CD14-positive monocyte (primary cell): ENCODE measurements at regions not wholly inside any gene's neighbourhood (a gene's known extent, or its start where the extent isn't known, plus 50 kb on each side); places are given as distances from the start of the nearest gene placed in this dataset.

Experiments used
- DNase-seq, 3 donors: peaks; one replicate each; pipeline ENCODE4 v3.0.0-alpha.2; 2011 to 2022
- H2AFZ ChIP-seq: 2 replicates; pipeline ENCODE4 v1.6.0; 2012; ENCODE audit warnings: mild to moderate bottlenecking, low read depth, low read length, inconsistent platforms; ENCODE audit not compliant: insufficient read depth, poor library complexity, severe bottlenecking
- H3K27ac ChIP-seq, 2 donors: 1 replicate in 1 of 2; 2 replicates in 1 of 2; pipeline ENCODE4 v1.5.1; 2012 to 2013; ENCODE audit warnings: low read length in 2 of 2, control low read depth in 1 of 2, inconsistent platforms in 1 of 2, low read depth in 1 of 2, mild to moderate bottlenecking in 1 of 2
- H3K27me3 ChIP-seq, 2 donors: one replicate each; pipeline versions ENCODE4 v1.6.0 to v1.6.1; 2011 to 2013; ENCODE audit warnings: low read length in 2 of 2; ENCODE audit not compliant: control insufficient read depth in 2 of 2, insufficient read depth in 2 of 2
- H3K36me3 ChIP-seq, 2 donors: replicated peaks in 1 of 2; 1 replicate in 1 of 2; 2 replicates in 1 of 2; pipeline versions ENCODE4 v1.5.1 to v1.6.1; 2012 to 2013; ENCODE audit warnings: low read length in 2 of 2, control low read depth in 1 of 2, inconsistent platforms in 1 of 2, mild to moderate bottlenecking in 1 of 2; ENCODE audit not compliant: insufficient read depth in 2 of 2, control insufficient read depth in 1 of 2
- H3K4me1 ChIP-seq, 2 donors: 1 replicate in 1 of 2; 2 replicates in 1 of 2; pipeline versions ENCODE4 v1.5.1 to v1.6.1; 2012 to 2013; ENCODE audit warnings: low read length in 2 of 2, control low read depth in 1 of 2, inconsistent platforms in 1 of 2, mild to moderate bottlenecking in 1 of 2, moderate library complexity in 1 of 2; ENCODE audit not compliant: insufficient read depth in 2 of 2, control insufficient read depth in 1 of 2
- H3K4me2 ChIP-seq: replicated peaks from 2 replicates; pipeline ENCODE3; 2012; ENCODE audit warnings: low read length, moderate library complexity, mild to moderate bottlenecking; ENCODE audit not compliant: poor library complexity, severe bottlenecking; ENCODE audit errors: extremely low read depth
- H3K4me3 ChIP-seq, 3 experiments: fragments of 200-600 bp in 1 of 3; sonication (generic) in 1 of 3; replicated peaks in 1 of 3; 1 replicate in 2 of 3; 2 replicates in 1 of 3; pipeline ENCODE4 v1.5.1; 2011 to 2013; ENCODE audit warnings: low read length in 3 of 3, mild to moderate bottlenecking in 3 of 3, control low read depth in 2 of 3, low read depth in 2 of 3, inconsistent platforms in 1 of 3, moderate library complexity in 1 of 3
- H3K79me2 ChIP-seq: 2 replicates; pipeline ENCODE4 v1.6.0; 2012; ENCODE audit warnings: mild to moderate bottlenecking, control low read depth, inconsistent platforms, low read length, moderate library complexity; ENCODE audit not compliant: insufficient read depth
- H3K9ac ChIP-seq: 2 replicates; pipeline ENCODE4 v1.6.0; 2017; ENCODE audit warnings: low read length, mild to moderate bottlenecking; ENCODE audit not compliant: insufficient read depth, poor library complexity, severe bottlenecking
- H3K9me3 ChIP-seq, 2 donors: replicated peaks in 1 of 2; 1 replicate in 1 of 2; 2 replicates in 1 of 2; pipeline versions ENCODE4 v1.5.1 to v1.6.1; 2012 to 2013; ENCODE audit warnings: low read length in 2 of 2, control low read depth in 1 of 2; ENCODE audit not compliant: control insufficient read depth in 1 of 2, insufficient read depth in 1 of 2
- H4K20me1 ChIP-seq: 2 replicates; pipeline ENCODE4 v1.6.0; 2012; ENCODE audit warnings: mild to moderate bottlenecking, low read length, control low read depth, moderate library complexity; ENCODE audit not compliant: insufficient read depth
- H3K27ac Mint-ChIP-seq, 7 donors: one replicate each; pipeline ENCODE4 v1.8.0; 2020; ENCODE audit warnings: mild to moderate bottlenecking in 7 of 7, mixed read lengths in 7 of 7, moderate library complexity in 6 of 7, inconsistent platforms in 2 of 7
- H3K27me3 Mint-ChIP-seq, 3 donors: one replicate each; pipeline ENCODE4 v1.8.0; 2021 to 2022; ENCODE audit warnings: low read depth in 3 of 3, mild to moderate bottlenecking in 3 of 3, mixed read lengths in 3 of 3, moderate library complexity in 3 of 3, inconsistent platforms in 1 of 3
- H3K36me3 Mint-ChIP-seq, 2 donors: one replicate each; pipeline ENCODE4 v1.8.0; 2020; ENCODE audit warnings: mixed read lengths in 2 of 2, inconsistent platforms in 1 of 2, mild to moderate bottlenecking in 1 of 2
- H3K4me1 Mint-ChIP-seq: one replicate; pipeline ENCODE4 v1.8.0; 2020; ENCODE audit warnings: mild to moderate bottlenecking, mixed read lengths
- H3K4me3 Mint-ChIP-seq, 2 donors: one replicate each; pipeline ENCODE4 v1.8.0; 2020; ENCODE audit warnings: mild to moderate bottlenecking in 2 of 2, mixed read lengths in 2 of 2, moderate library complexity in 1 of 2
- H3K9me3 Mint-ChIP-seq, 7 donors: one replicate each; pipeline ENCODE4 v1.8.0; 2020 to 2022; ENCODE audit warnings: mixed read lengths in 7 of 7, mild to moderate bottlenecking in 6 of 7, moderate library complexity in 6 of 7, inconsistent platforms in 2 of 7
- WGBS: methylation state at CpG from one replicate; pipeline ENCODE4 v1.1.5; 2013; ENCODE audit warnings: missing lambda C conversion rate; ENCODE audit not compliant: insufficient coverage; 5-methylcytosine and 5-hydroxymethylcytosine counted together
- intact Hi-C, 2 donors: fragments of 100-400 bp; cut with micrococcal nuclease; formaldehyde crosslinking; loops; one replicate each; pipeline versions ENCODE4 v1.15.0 to v1.15.1; 2023
- TF ChIP-seq, protein P1 (sequence below): fragments of 200-600 bp; IDR thresholded peaks from one replicate; pipeline ENCODE4 v1.8.0; 2022; ENCODE audit warnings: antibody characterized with exemption, mild to moderate bottlenecking

DNA sequence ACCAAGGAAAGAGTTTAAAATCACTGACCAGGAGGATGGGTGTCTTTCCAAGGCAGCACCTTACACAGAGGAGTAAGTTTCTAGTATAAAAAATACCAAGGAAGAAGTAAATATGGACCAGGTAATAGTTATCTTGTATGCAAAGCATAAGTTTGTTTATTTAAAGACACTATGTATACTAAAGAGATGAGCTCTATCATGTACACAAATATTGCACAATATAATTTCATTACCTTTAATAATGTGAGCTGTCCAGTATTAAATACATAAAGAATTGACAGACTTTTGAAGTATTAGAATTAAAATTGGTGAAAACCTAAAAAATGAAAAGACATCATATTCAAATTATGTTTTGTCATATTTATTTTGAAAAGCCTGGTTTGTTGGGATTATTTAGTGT is 322.0 kb upstream of the MIR17HG start:
- intact Hi-C loops, result no loop called here
- no peak overlapping the region for H3K4me3 ChIP-seq
- no peak for DNase-seq
- no peak overlapping the region for H3K9ac ChIP-seq
- Mint-ChIP-seq H3K4me3 (no peak overlapping the region), H3K27me3 (peaks cover 0 to 1% (median 0%) of the 10 kb centered on the region in 3 donors), H3K27ac (no peak overlapping the region), H3K9me3 (peaks cover 0 to 3% (median 0%) of the 10 kb centered on the region in 7 donors), H3K36me3 (no peaks in the 10 kb centered on the region), H3K4me1 (no peaks in the 10 kb centered on the region)
- H3K4me1 ChIP-seq, result no peaks in the 10 kb centered on the region
- TF ChIP-seq, protein P1, sequence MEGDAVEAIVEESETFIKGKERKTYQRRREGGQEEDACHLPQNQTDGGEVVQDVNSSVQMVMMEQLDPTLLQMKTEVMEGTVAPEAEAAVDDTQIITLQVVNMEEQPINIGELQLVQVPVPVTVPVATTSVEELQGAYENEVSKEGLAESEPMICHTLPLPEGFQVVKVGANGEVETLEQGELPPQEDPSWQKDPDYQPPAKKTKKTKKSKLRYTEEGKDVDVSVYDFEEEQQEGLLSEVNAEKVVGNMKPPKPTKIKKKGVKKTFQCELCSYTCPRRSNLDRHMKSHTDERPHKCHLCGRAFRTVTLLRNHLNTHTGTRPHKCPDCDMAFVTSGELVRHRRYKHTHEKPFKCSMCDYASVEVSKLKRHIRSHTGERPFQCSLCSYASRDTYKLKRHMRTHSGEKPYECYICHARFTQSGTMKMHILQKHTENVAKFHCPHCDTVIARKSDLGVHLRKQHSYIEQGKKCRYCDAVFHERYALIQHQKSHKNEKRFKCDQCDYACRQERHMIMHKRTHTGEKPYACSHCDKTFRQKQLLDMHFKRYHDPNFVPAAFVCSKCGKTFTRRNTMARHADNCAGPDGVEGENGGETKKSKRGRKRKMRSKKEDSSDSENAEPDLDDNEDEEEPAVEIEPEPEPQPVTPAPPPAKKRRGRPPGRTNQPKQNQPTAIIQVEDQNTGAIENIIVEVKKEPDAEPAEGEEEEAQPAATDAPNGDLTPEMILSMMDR, result no peak
- no peak overlapping the region for H2AFZ ChIP-seq
- no peak overlapping the region for H3K27ac ChIP-seq
- no peaks in the 10 kb centered on the region for H3K9me3 ChIP-seq
- H3K79me2 ChIP-seq, result no peaks in the 10 kb centered on the region
- H3K4me2 ChIP-seq, result no peak overlapping the region
- no peaks in the 10 kb centered on the region for H3K27me3 ChIP-seq
- no peaks in the 10 kb centered on the region for H4K20me1 ChIP-seq
- no peaks in the 10 kb centered on the region for H3K36me3 ChIP-seq

DNA sequence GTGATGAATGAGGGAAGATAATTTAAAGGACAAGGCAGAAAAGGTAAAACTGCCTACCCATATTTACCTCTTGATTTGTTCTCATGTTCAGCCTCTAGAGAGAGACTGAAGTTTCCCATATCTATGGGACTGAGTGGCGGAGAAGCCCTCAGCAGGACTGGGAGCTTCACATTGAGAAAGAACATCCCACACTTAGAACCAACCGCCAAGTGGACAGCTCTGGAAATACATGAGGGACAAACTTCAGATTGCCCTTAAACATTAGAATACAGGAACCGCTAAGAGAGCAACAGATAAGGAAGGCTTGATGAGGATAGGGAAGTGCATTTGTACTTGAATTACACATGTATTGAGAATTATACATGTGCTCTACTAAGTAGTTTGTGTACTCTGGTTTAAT is 316.0 kb upstream of the MIR17HG start:
- Histone ChIP-seq H3K4me2 (no peak overlapping the region), H3K9me3 (no peaks in the 10 kb centered on the region), H3K9ac (no peak overlapping the region), H3K79me2 (no peaks in the 10 kb centered on the region), H3K4me3 (no peak overlapping the region), H2AFZ (no peak overlapping the region), H4K20me1 (no peaks in the 10 kb centered on the region), H3K27ac (no peak overlapping the region), H3K4me1 (no peaks in the 10 kb centered on the region), H3K36me3 (no peaks in the 10 kb centered on the region), H3K27me3 (no peaks in the 10 kb centered on the region)
- no peak for DNase-seq
- H3K27ac Mint-ChIP-seq, result no peak overlapping the region
- H3K27me3 Mint-ChIP-seq, result peaks cover 0 to 1% (median 0%) of the 10 kb centered on the region in 3 donors
- TF ChIP-seq, protein P1, result no peak
- no peaks in the 10 kb centered on the region for H3K36me3 Mint-ChIP-seq
- H3K9me3 Mint-ChIP-seq, result peaks cover 0 to 11% (median 5%) of the 10 kb centered on the region in 7 donors
- no peaks in the 10 kb centered on the region for H3K4me1 Mint-ChIP-seq
- intact Hi-C loops, result no loop called here
- H3K4me3 Mint-ChIP-seq, result no peak overlapping the region
- no CpG with 5 or more reads among the region's 3 CpGs for WGBS
